GM19467 (cell line): ENCODE measurements at regions not wholly inside any gene's neighbourhood (a gene's known extent, or its start where the extent isn't known, plus 50 kb on each side); places are given as distances from the start of the nearest gene placed in this dataset.

ENCODE experiments used
- ATAC-seq: cut with Tn5 transposase; IDR thresholded peaks from one replicate; pipeline ENCODE4 v1.9.1; 2021; ENCODE audit warnings: mild to moderate bottlenecking, moderate library complexity; ENCODE audit not compliant: unreplicated experiment

GRCh38 chr7:67738145-67738544 lies 741.5 kb downstream of the TYW1 start:
- ATAC-seq: no peak

- no peak for ATAC-seq
Measured at GRCh38 chr7:67738958-67739357, 742.3 kb downstream of the TYW1 start.

- ATAC-seq: no peak
Measured at GRCh38 chr7:67743501-67743900, 746.9 kb downstream of the TYW1 start.

- no peak for ATAC-seq
Measured at GRCh38 chr7:67752227-67752626, 755.6 kb downstream of the TYW1 start.

- no peak for ATAC-seq
Measured at GRCh38 chr7:67753891-67754290, 757.3 kb downstream of the TYW1 start.

- no peak for ATAC-seq
Measured at GRCh38 chr7:67754651-67755050, 758.0 kb downstream of the TYW1 start.

GRCh38 chr7:67758551-67758950 lies 761.9 kb downstream of the TYW1 start:
- ATAC-seq: no peak

- no peak for ATAC-seq
Measured at GRCh38 chr7:67760971-67761370, 764.3 kb downstream of the TYW1 start.

- no peak for ATAC-seq
Measured at GRCh38 chr7:67762516-67762915, 765.9 kb downstream of the TYW1 start.

- ATAC-seq: no peak
Measured at GRCh38 chr7:67764289-67764688, 767.7 kb downstream of the TYW1 start.

- no peak for ATAC-seq
Measured at GRCh38 chr7:67765481-67766175, 769.0 kb downstream of the TYW1 start.

- ATAC-seq: no peak
Measured at GRCh38 chr7:67766906-67767410, 770.3 kb downstream of the TYW1 start.

GRCh38 chr7:67771846-67772605 lies 775.4 kb downstream of the TYW1 start:
- no peak for ATAC-seq

GRCh38 chr7:67773081-67773480 lies 776.4 kb downstream of the TYW1 start:
- ATAC-seq: no peak

GRCh38 chr7:67777119-67777518 lies 780.5 kb downstream of the TYW1 start:
- no peak for ATAC-seq

GRCh38 chr7:67781841-67782240 lies 785.2 kb downstream of the TYW1 start:
- no peak for ATAC-seq

- ATAC-seq: no peak
Measured at GRCh38 chr7:67786021-67786420, 789.4 kb downstream of the TYW1 start.

GRCh38 chr7:67788669-67789068 lies 792.0 kb downstream of the TYW1 start:
- no peak for ATAC-seq

- no peak for ATAC-seq
Measured at GRCh38 chr7:67791918-67792317, 795.3 kb downstream of the TYW1 start.

GRCh38 chr7:67794544-67794943 lies 797.9 kb downstream of the TYW1 start:
- ATAC-seq: no peak

GRCh38 chr7:67803789-67804188 lies 807.2 kb downstream of the TYW1 start:
- ATAC-seq: no peak

- no peak for ATAC-seq
Measured at GRCh38 chr7:67805921-67806471, 809.4 kb downstream of the TYW1 start.
